Esophagus squamous epithelium (tissue), 5 donors: ENCODE measurements at regions not wholly inside any gene's neighbourhood (a gene's known extent, or its start where the extent isn't known, plus 50 kb on each side); places are given as distances from the start of the nearest gene placed in this dataset.

ENCODE experiments used
- DNase-seq: peaks from one replicate; lab custom pipeline; 2025; lab: John Stamatoyannopoulos, UW
- H3K27ac ChIP-seq, 4 donors: fragments of 200-600 bp; sonication (generic); one replicate each; pipeline ENCODE4 v1.5.1; 2016 to 2019; ENCODE audit warnings: mild to moderate bottlenecking in 1 of 4
- H3K27me3 ChIP-seq, 4 donors: fragments of 200-600 bp; sonication (generic); 1 replicate in 3 of 4; 2 replicates in 1 of 4; pipeline versions ENCODE4 v1.5.1 to v1.6.0; 2017 to 2021; ENCODE audit warnings: antibody characterized with exemption in 1 of 4
- H3K36me3 ChIP-seq, 3 donors: fragments of 200-600 bp; sonication (generic); one replicate each; pipeline ENCODE4 v1.5.1; 2016 to 2019
- H3K4me1 ChIP-seq, 3 donors: fragments of 200-600 bp; sonication (generic); one replicate each; pipeline ENCODE4 v1.5.1; 2017 to 2019
- H3K4me3 ChIP-seq, 4 donors: fragments of 200-600 bp; sonication (generic); 1 replicate in 3 of 4; 2 replicates in 1 of 4; pipeline ENCODE4 v1.5.1; 2016 to 2019; ENCODE audit warnings: mild to moderate bottlenecking in 2 of 4, moderate library complexity in 1 of 4
- H3K9me3 ChIP-seq, 3 donors: fragments of 200-600 bp; sonication (generic); one replicate each; pipeline ENCODE4 v1.5.1; 2016 to 2019
- CTCF ChIP-seq, 6 experiments: fragments of 450-650 bp in 4 of 6; fragments of 200-600 bp in 2 of 6; sonication (generic) in 2 of 6; IDR thresholded peaks; one replicate each; pipeline ENCODE4 v1.5.1; 2016 to 2019; ENCODE audit warnings: antibody characterized with exemption in 6 of 6, mild to moderate bottlenecking in 4 of 6, moderate library complexity in 4 of 6
- POLR2A ChIP-seq, 4 donors: fragments of 450-650 bp; IDR thresholded peaks; one replicate each; pipeline ENCODE4 v1.6.1; 2017; ENCODE audit warnings: antibody characterized with exemption in 4 of 4, mild to moderate bottlenecking in 4 of 4, moderate library complexity in 3 of 4
- intact Hi-C: fragments of 100-400 bp; cut with DNase I; formaldehyde crosslinking; loops from one replicate; pipeline ENCODE4 v1.15.0; 2022
- donor health status: DM: yes; HTN: yes; CAD: no.

- H3K4me1 ChIP-seq, result peaks cover 0 to 10% (median 0%) of the 10 kb centered on the region in 3 donors
- H3K27me3 ChIP-seq, result no peaks in the 10 kb centered on the region
- intact Hi-C loops, result no loop called here
- no peak overlapping the region for H3K4me3 ChIP-seq
- H3K27ac ChIP-seq, result no peak overlapping the region
- no peak for DNase-seq
- no peaks in the 10 kb centered on the region for H3K36me3 ChIP-seq
- no peaks in the 10 kb centered on the region for H3K9me3 ChIP-seq
- TF ChIP-seq POLR2A (IDR thresholded peaks at IDR 0.05) (no peak), CTCF (IDR thresholded peaks at IDR 0.05) (no peak)
Observed at GRCh38 chr6:122555561-122555960, 54.6 kb upstream of the PKIB start.

GRCh38 chr6:122558080-122558479, 52.1 kb upstream of the PKIB start:
- Histone ChIP-seq H3K27me3 (no peaks in the 10 kb centered on the region), H3K4me1 (peaks cover 0 to 12% (median 0%) of the 10 kb centered on the region in 3 donors), H3K4me3 (no peak overlapping the region), H3K36me3 (no peaks in the 10 kb centered on the region), H3K9me3 (peaks cover 0 to 8% (median 0%) of the 10 kb centered on the region in 3 donors), H3K27ac (no peak overlapping the region)
- intact Hi-C loops, result no loop called here
- DNase-seq, result no peak
- no peak for TF ChIP-seq CTCF (IDR thresholded peaks at IDR 0.05)
- TF ChIP-seq POLR2A (IDR thresholded peaks at IDR 0.05), result no peak
